IMR-90 (cell line): ENCODE measurements at regions not wholly inside any gene's neighbourhood (a gene's known extent, or its start where the extent isn't known, plus 50 kb on each side); places are given as distances from the start of the nearest gene placed in this dataset.

Experiments used
- ATAC-seq: fragments of 200-7000 bp; cut with Tn5 transposase; 2 replicates; pipeline ENCODE4 v1.9.1; 2020; ENCODE audit warnings: low read depth, mild to moderate bottlenecking, moderate library complexity
- BruUV-seq: library from RNA; stranded (reverse); fragments of 400-500 nt; replicated peaks from 2 replicates; lab custom pipeline; 2021; lab: Mats Ljungman, UMichigan
- CTCF ChIA-PET: fragments of 300-600 bp; formaldehyde crosslinking; extraction: SDS; loops from one replicate; lab custom pipeline; 2021; ENCODE audit warnings: antibody characterized with exemption; lab: Yijun Ruan, JAX
- POLR2A ChIA-PET: fragments of 300-600 bp; sonication (Branson Sonifier 250); formaldehyde crosslinking; loops from one replicate; lab custom pipeline; 2022; ENCODE audit warnings: antibody characterized with exemption; ENCODE audit not compliant: unreplicated experiment; lab: Charles Lee
- DNase-seq: peaks from one replicate; pipeline ENCODE4 v3.0.0; 2013
- H2AFZ ChIP-seq: replicated peaks from 2 replicates; pipeline ENCODE3; 2013; ENCODE audit warnings: low read length, mild to moderate bottlenecking; ENCODE audit not compliant: poor library complexity
- H2AK5ac ChIP-seq: 2 replicates; pipeline ENCODE4 v1.6.1; 2013; ENCODE audit warnings: low read depth, low read length, inconsistent platforms
- H2AK9ac ChIP-seq: replicated peaks from 2 replicates; pipeline ENCODE3; 2013; ENCODE audit warnings: mild to moderate bottlenecking, low read depth, low read length, moderate library complexity; ENCODE audit not compliant: poor library complexity
- H2BK120ac ChIP-seq: 2 replicates; pipeline ENCODE4 v1.6.1; 2013; ENCODE audit warnings: low read depth, low read length, inconsistent platforms
- H2BK15ac ChIP-seq: 3 replicates; pipeline ENCODE4 v1.6.1; 2013; ENCODE audit warnings: low read depth, low read length, inconsistent platforms
- H2BK20ac ChIP-seq: 2 replicates; pipeline ENCODE4 v1.6.1; 2013; ENCODE audit warnings: low read depth, mild to moderate bottlenecking, inconsistent platforms, low read length, moderate library complexity
- H2BK5ac ChIP-seq: 2 replicates; pipeline ENCODE4 v1.6.1; 2013; ENCODE audit warnings: mild to moderate bottlenecking, low read depth, low read length, inconsistent platforms; ENCODE audit not compliant: poor library complexity, severe bottlenecking
- H3K14ac ChIP-seq: replicated peaks from 2 replicates; pipeline ENCODE4 v1.6.1; 2013; ENCODE audit warnings: low read depth, low read length, inconsistent platforms
- H3K18ac ChIP-seq: 2 replicates; pipeline ENCODE4 v1.6.1; 2013; ENCODE audit warnings: low read depth, low read length, control low read depth
- H3K23ac ChIP-seq: 2 replicates; pipeline ENCODE4 v1.6.1; 2013; ENCODE audit warnings: low read depth, low read length, inconsistent platforms
- H3K27ac ChIP-seq: 2 replicates; pipeline ENCODE4 v1.5.1; 2013; ENCODE audit warnings: mild to moderate bottlenecking, control low read depth, low read length; ENCODE audit not compliant: insufficient read depth
- H3K27me3 ChIP-seq: 2 replicates; pipeline ENCODE4 v1.6.1; 2013; ENCODE audit warnings: low read length; ENCODE audit not compliant: control insufficient read depth, insufficient read depth
- H3K36me3 ChIP-seq: 2 replicates; pipeline ENCODE4 v1.6.1; 2013; ENCODE audit warnings: low read length, mixed read lengths; ENCODE audit not compliant: control insufficient read depth, insufficient read depth
- H3K4ac ChIP-seq: 2 replicates; pipeline ENCODE4 v1.6.1; 2013; ENCODE audit warnings: low read depth, low read length, inconsistent platforms
- H3K4me1 ChIP-seq: 2 replicates; pipeline ENCODE4 v1.6.1; 2013; ENCODE audit warnings: low read length, mixed read lengths; ENCODE audit not compliant: control insufficient read depth, insufficient read depth
- H3K4me2 ChIP-seq: 2 replicates; pipeline ENCODE4 v1.6.1; 2013; ENCODE audit warnings: low read depth, mild to moderate bottlenecking, control low read depth, low read length, moderate library complexity
- H3K4me3 ChIP-seq: 2 replicates; pipeline ENCODE4 v1.5.1; 2013; ENCODE audit warnings: low read depth, mild to moderate bottlenecking, control low read depth, low read length, moderate library complexity; ENCODE audit not compliant: insufficient read depth
- H3K56ac ChIP-seq: 2 replicates; pipeline ENCODE4 v1.6.1; 2013; ENCODE audit warnings: low read length, inconsistent platforms; ENCODE audit not compliant: insufficient read depth; ENCODE audit errors: extremely low read depth
- H3K79me1 ChIP-seq, 2 experiments: 2 replicates each; pipeline ENCODE4 v1.6.1; 2013; ENCODE audit warnings: low read length in 2 of 2, inconsistent platforms in 1 of 2, low read depth in 1 of 2
- H3K9ac ChIP-seq: 2 replicates; pipeline ENCODE4 v1.6.1; 2013; ENCODE audit warnings: low read depth, low read length, control low read depth
- H3K9me1 ChIP-seq: 2 replicates; pipeline ENCODE4 v1.6.1; 2013; ENCODE audit warnings: low read length, inconsistent platforms; ENCODE audit not compliant: insufficient read depth
- H3K9me3 ChIP-seq: 2 replicates; pipeline ENCODE4 v1.6.1; 2013; ENCODE audit warnings: low read length; ENCODE audit not compliant: control insufficient read depth, insufficient read depth
- H4K20me1 ChIP-seq: 2 replicates; pipeline ENCODE4 v1.6.1; 2013; ENCODE audit warnings: low read length, inconsistent platforms; ENCODE audit not compliant: insufficient read depth
- H4K5ac ChIP-seq: 2 replicates; pipeline ENCODE4 v1.6.1; 2013; ENCODE audit warnings: mild to moderate bottlenecking, low read depth, low read length, control low read depth
- H4K8ac ChIP-seq, 2 experiments: 2 replicates each; pipeline ENCODE4 v1.6.1; 2013; ENCODE audit warnings: low read depth in 2 of 2, low read length in 2 of 2, control low read depth in 1 of 2, inconsistent platforms in 1 of 2
- H4K91ac ChIP-seq: 2 replicates; pipeline ENCODE4 v1.6.1; 2013; ENCODE audit warnings: low read depth, low read length, inconsistent platforms; ENCODE audit not compliant: insufficient read depth
- CEBPB ChIP-seq: IDR thresholded peaks from 2 replicates; pipeline ENCODE4 v1.6.1; 2012; ENCODE audit warnings: low read depth, low read length, improper control_type of control experiment
- ELK1 ChIP-seq: fragments of 150-350 bp; IDR thresholded peaks from 2 replicates; pipeline ENCODE4 v1.6.1; 2016; ENCODE audit warnings: low read depth, mild to moderate bottlenecking, low read length, moderate library complexity, borderline replicate concordance
- FOS ChIP-seq: fragments of 150-350 bp; IDR thresholded peaks from 2 replicates; pipeline ENCODE4 v1.6.1; 2016; ENCODE audit warnings: low read depth, low read length
- NFE2L2 ChIP-seq: fragments of 150-350 bp; IDR thresholded peaks from 2 replicates; pipeline ENCODE4 v1.6.1; 2016; ENCODE audit warnings: low read depth, mild to moderate bottlenecking, low read length
- POLR2A ChIP-seq: IDR thresholded peaks from 2 replicates; pipeline ENCODE4 v1.6.1; 2012; ENCODE audit warnings: mild to moderate bottlenecking, low read depth, low read length
- RAD21 ChIP-seq: IDR thresholded peaks from 2 replicates; pipeline ENCODE4 v1.6.1; 2012; ENCODE audit warnings: low read length, improper control_type of control experiment
- RFX5 ChIP-seq: IDR thresholded peaks from 2 replicates; pipeline ENCODE4 v1.8.0; 2012; ENCODE audit warnings: low read depth, mild to moderate bottlenecking, low read length, moderate library complexity
- SMC3 ChIP-seq: fragments of 150-350 bp; IDR thresholded peaks from 2 replicates; pipeline ENCODE4 v1.6.1; 2016; ENCODE audit warnings: low read depth, mild to moderate bottlenecking, antibody characterized with exemption, low read length, moderate library complexity
- USF2 ChIP-seq: fragments of 150-350 bp; IDR thresholded peaks from 2 replicates; pipeline ENCODE4 v1.6.1; 2017; ENCODE audit warnings: mild to moderate bottlenecking, antibody characterized with exemption, low read length, low read depth
- WGBS, 2 experiments: methylation state at CpG; one replicate each; pipeline versions ENCODE4 v1.1.5 to v1.1.7; 2013; ENCODE audit warnings: missing lambda C conversion rate in 2 of 2; ENCODE audit not compliant: insufficient read length in 1 of 2; ENCODE audit errors: extremely low coverage in 2 of 2; 5-methylcytosine and 5-hydroxymethylcytosine counted together
- dilution Hi-C: fragments of 300-500 bp; cut with HindIII; formaldehyde crosslinking; loops from one replicate; pipeline ENCODE4 v1.14.3; 2018; ENCODE audit warnings: low sequenced_read_pairs; ENCODE audit not compliant: unreplicated experiment
- in situ Hi-C: fragments of 300-500 bp; cut with MboI; formaldehyde crosslinking; loops from 3 replicates; pipeline ENCODE4 v1.14.3; 2019; ENCODE audit warnings: low sequenced_read_pairs, inconsistent platforms, mixed read lengths
- intact Hi-C: fragments of 100-400 bp; cut with micrococcal nuclease; formaldehyde crosslinking; loops from 2 replicates; pipeline ENCODE4 v1.10.0; 2022

- H3K27me3 ChIP-seq = no peaks in the 10 kb centered on the region
- ATAC-seq = no peak
- no CpG with 5 or more reads among the region's 3 CpGs for WGBS, 2 experiments
- in situ Hi-C loops (no loop called here), dilution Hi-C loops (no loop called here), intact Hi-C loops (no loop called here)
- TF ChIP-seq RFX5 = no peak
- no peak for TF ChIP-seq FOS
- TF ChIP-seq POLR2A = no peak
- TF ChIP-seq NFE2L2 = no peak
- no peak for TF ChIP-seq ELK1
- TF ChIP-seq CEBPB = no peak
- TF ChIP-seq USF2 = no peak
- TF ChIP-seq SMC3 = no peak
- TF ChIP-seq RAD21 = no peak
- no peak overlapping the region for H3K4me2 ChIP-seq
- H3K9me1 ChIP-seq = no peaks in the 10 kb centered on the region
- H3K4ac ChIP-seq = no peak overlapping the region
- no peak for DNase-seq
- CTCF ChIA-PET = no interaction called here
- H3K9ac ChIP-seq = no peak overlapping the region
- H3K56ac ChIP-seq = no peak overlapping the region
- H4K20me1 ChIP-seq = no peaks in the 10 kb centered on the region
- BruUV-seq = no TSS peak
- no peak overlapping the region for H3K4me3 ChIP-seq
- H2BK20ac ChIP-seq = no peak overlapping the region
- no peaks in the 10 kb centered on the region for H3K36me3 ChIP-seq
- no peak overlapping the region for H4K8ac ChIP-seq
- no peak overlapping the region for H2BK5ac ChIP-seq
- H3K79me1 ChIP-seq = no peaks in the 10 kb centered on the region
- H2AK5ac ChIP-seq = no peak overlapping the region
- no peaks in the 10 kb centered on the region for H3K4me1 ChIP-seq
- no peak overlapping the region for H3K27ac ChIP-seq
- no peak overlapping the region for H3K14ac ChIP-seq
- no peak overlapping the region for H2AFZ ChIP-seq
- no peak overlapping the region for H2BK15ac ChIP-seq
- H2AK9ac ChIP-seq = no peak overlapping the region
- no peak overlapping the region for H4K5ac ChIP-seq
- H4K91ac ChIP-seq = no peak overlapping the region
- no peak overlapping the region for H3K18ac ChIP-seq
- H2BK120ac ChIP-seq = no peak overlapping the region
- H3K23ac ChIP-seq = no peak overlapping the region
- H3K9me3 ChIP-seq = peaks cover 5% of the 10 kb centered on the region; the same call in 1 of the 2 replicates
- POLR2A ChIA-PET = no interaction called here
Measured at GRCh38 chr7:48781752-48782151, 142.6 kb upstream of the CDC14C start.
